ENCODE measurements at regions not wholly inside any gene's neighbourhood (a gene's known extent, or its start where the extent isn't known, plus 50 kb on each side); places are given as distances from the start of the nearest gene placed in this dataset.

GRCh38 chr22:44584256-44584902 lies 86.3 kb upstream of the RTL6 start:
- Histone ChIP-seq H3K9me2 (replicated peaks; ENCODE audit: insufficient read depth, low read length) (no peaks in the 10 kb centered on the region), H3K27ac (ENCODE audit: low read depth, low read length) (no peak overlapping the region), H3K79me2 (ENCODE audit: insufficient read depth, low read length) (no peaks in the 10 kb centered on the region), H3K36me3 (ENCODE audit: low read length) (no peaks in the 10 kb centered on the region), H3K27me3 (ENCODE audit: low read length) (no peaks in the 10 kb centered on the region), H4K20me1 (ENCODE audit: low read depth, low read length) (no peaks in the 10 kb centered on the region), H2AFZ (ENCODE audit: low read depth, low read length, severe bottlenecking) (no peak overlapping the region), H3K9ac (ENCODE audit: low read length) (no peak overlapping the region), H3F3A (ENCODE audit: insufficient read depth) (no peaks in the 10 kb centered on the region), H3K4me2 (ENCODE audit: low read depth, low read length, poor library complexity, severe bottlenecking) (no peak overlapping the region), H3K9me3 (ENCODE audit: insufficient read depth, low read length) (no peaks in the 10 kb centered on the region), H3K4me3 (ENCODE audit: insufficient read depth, low read length, poor library complexity, severe bottlenecking) (no peak overlapping the region)
- TF ChIP-seq CTCF (IDR thresholded peaks at IDR 0.05; ENCODE audit: insufficient read depth, low read length, poor library complexity, severe bottlenecking) (no peak), EZH2phosphoT487 (conservative IDR thresholded peaks at IDR 0.05; ENCODE audit: low read length) (no peak)

GRCh38 chr22:44583854-44584253 lies 85.8 kb upstream of the RTL6 start:
- H2AFZ ChIP-seq (ENCODE audit: low read depth, low read length, severe bottlenecking) = no peak overlapping the region
- no peaks in the 10 kb centered on the region for H3K36me3 ChIP-seq (ENCODE audit: low read length)
- H3K4me3 ChIP-seq (ENCODE audit: insufficient read depth, low read length, poor library complexity, severe bottlenecking) = no peak overlapping the region
- TF ChIP-seq CTCF (IDR thresholded peaks at IDR 0.05; ENCODE audit: insufficient read depth, low read length, poor library complexity, severe bottlenecking) (no peak), EZH2phosphoT487 (conservative IDR thresholded peaks at IDR 0.05; ENCODE audit: low read length) (no peak)
- H4K20me1 ChIP-seq (ENCODE audit: low read depth, low read length) = no peaks in the 10 kb centered on the region
- H3K9me3 ChIP-seq (ENCODE audit: insufficient read depth, low read length) = no peaks in the 10 kb centered on the region
- no peaks in the 10 kb centered on the region for H3K27me3 ChIP-seq (ENCODE audit: low read length)
- no peak overlapping the region for H3K4me2 ChIP-seq (ENCODE audit: low read depth, low read length, poor library complexity, severe bottlenecking)
- no peaks in the 10 kb centered on the region for H3F3A ChIP-seq (ENCODE audit: insufficient read depth)
- no peaks in the 10 kb centered on the region for H3K9me2 ChIP-seq (replicated peaks; ENCODE audit: insufficient read depth, low read length)
- no peaks in the 10 kb centered on the region for H3K79me2 ChIP-seq (ENCODE audit: insufficient read depth, low read length)
- H3K9ac ChIP-seq (ENCODE audit: low read length) = no peak overlapping the region
- no peak overlapping the region for H3K27ac ChIP-seq (ENCODE audit: low read depth, low read length)

- Histone ChIP-seq H3K27ac (ENCODE audit: low read depth, low read length) (no peak overlapping the region), H3K4me3 (ENCODE audit: insufficient read depth, low read length, poor library complexity, severe bottlenecking) (no peak overlapping the region), H3K9ac (ENCODE audit: low read length) (no peak overlapping the region), H3K79me2 (ENCODE audit: insufficient read depth, low read length) (no peaks in the 10 kb centered on the region), H3K36me3 (ENCODE audit: low read length) (no peaks in the 10 kb centered on the region), H3K9me2 (replicated peaks; ENCODE audit: insufficient read depth, low read length) (no peaks in the 10 kb centered on the region), H4K20me1 (ENCODE audit: low read depth, low read length) (no peaks in the 10 kb centered on the region), H3F3A (ENCODE audit: insufficient read depth) (no peaks in the 10 kb centered on the region), H3K4me2 (ENCODE audit: low read depth, low read length, poor library complexity, severe bottlenecking) (no peak overlapping the region), H2AFZ (ENCODE audit: low read depth, low read length, severe bottlenecking) (no peak overlapping the region), H3K27me3 (ENCODE audit: low read length) (no peaks in the 10 kb centered on the region), H3K9me3 (ENCODE audit: insufficient read depth, low read length) (no peaks in the 10 kb centered on the region)
- TF ChIP-seq CTCF (IDR thresholded peaks at IDR 0.05; ENCODE audit: insufficient read depth, low read length, poor library complexity, severe bottlenecking) (no peak), EZH2phosphoT487 (conservative IDR thresholded peaks at IDR 0.05; ENCODE audit: low read length) (no peak)
These were observed 85.2 kb upstream of the RTL6 start for GRCh38 chr22:44583061-44583760.
